ENCODE measurements at regions not wholly inside any gene's neighbourhood (a gene's known extent, or its start where the extent isn't known, plus 50 kb on each side); places are given as distances from the start of the nearest gene placed in this dataset.
"Not testable (repeated sequence)": the region's sequence is repeated elsewhere in the genome, so short reads cannot be mapped to it uniquely, and the experiment has no call there.

DNA sequence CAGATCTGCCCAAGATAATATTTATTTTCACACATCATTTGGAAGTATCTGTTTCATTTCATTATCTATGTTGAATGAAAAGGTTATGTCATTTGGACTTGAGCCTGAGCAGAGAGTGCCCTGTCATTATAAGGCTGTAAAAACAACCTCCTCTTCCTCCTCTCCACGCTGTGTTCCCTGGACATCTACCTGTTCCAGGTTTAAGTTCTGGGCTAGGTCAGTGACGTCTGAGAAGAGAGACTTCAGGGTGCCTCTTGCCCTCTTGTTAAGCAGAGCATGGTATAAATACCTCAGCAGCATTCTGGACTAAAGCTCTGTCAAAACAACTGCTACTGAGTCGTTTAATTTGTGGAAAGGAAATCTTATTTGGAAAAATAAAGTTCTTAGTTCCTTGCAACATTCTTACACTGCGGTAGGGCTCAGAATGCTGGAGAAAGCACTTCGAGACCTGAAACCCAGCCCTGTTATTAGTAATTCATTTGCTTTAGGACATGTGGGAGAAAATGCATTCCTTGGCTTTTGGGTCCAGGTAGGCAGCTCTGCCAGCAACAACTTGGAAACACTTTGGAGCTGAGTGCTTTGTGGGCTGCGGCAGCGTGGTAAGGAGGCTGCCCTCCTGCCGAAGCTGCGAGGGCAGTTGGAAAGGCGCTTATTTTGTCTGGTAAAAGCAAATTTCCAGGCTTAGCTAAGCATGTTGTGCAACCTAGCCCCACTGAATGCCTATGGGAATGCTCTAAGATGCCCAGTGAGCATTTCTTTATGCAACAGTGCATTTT lies 91.8 kb upstream of the NEDD4L start:
- no peak for DNase-seq

DNA sequence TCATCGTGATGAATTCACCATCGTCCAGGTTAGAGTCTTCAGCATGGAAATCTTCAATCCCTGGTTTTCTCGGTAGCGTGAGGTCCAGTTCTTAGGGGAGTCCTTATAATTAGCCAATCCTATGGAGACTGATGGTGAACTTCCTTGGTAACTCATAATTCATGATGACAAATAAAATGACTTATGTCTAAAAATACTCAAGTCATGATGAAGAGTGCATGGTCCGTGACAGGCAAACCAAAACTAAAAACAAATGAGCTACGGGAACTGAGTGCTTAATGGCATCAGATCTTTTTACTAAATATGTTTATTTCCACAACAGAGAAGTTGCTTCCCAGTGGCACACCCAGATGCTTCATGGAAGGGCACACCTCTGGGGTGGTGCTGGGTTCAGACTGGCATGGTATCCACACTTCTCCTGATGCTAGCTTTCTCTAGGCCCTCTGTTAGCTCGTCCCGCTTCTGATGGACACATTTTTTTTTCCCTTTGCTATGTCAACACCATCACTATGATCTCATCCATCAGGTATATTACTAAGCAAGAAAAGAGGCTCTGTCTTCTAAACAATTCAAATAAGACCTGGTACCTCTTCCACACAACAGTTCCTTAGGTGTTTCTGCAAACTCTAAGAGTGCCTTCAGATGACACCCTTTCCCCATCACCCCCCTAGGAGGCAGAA lies 92.8 kb upstream of the NEDD4L start:
- DNase-seq = no peak

DNA sequence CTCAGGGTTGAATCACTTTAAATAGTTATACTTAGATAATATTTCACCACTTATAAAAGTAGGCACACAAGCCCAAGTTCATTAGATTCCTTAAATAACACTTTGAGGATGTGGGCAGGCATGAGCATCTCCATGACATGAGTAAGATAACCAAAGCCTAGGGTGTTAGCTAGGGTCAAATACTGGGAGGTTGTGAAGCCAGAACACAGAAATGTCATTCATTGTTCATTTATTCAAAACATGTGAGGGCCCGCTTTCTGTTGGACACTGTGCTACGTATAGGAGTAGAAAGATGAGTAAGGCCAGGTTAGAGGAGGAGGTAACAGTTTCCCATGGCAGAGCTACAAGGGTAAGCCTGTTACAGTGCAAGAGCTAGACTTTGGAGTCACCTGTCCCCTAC lies 93.5 kb upstream of the NEDD4L start:
- DNase-seq = no peak

DNA sequence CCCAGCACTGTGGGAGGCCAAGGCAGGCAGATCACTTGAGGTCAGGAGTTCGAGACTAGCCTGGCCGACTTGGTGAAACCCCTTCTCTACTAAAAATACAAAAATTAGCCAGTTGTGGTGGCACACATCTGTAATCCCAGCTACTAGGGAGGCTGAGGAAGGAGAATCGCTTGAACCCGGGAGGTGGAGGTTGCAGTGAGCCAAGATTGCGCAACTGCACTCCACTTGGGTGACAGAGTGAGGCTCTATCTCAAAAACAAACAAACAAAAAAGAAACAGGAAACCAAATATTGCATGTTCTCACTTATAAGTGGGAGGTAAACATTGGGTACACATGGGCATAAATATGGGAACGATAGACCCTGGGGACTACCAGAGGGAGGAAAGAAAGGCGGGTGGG lies 94.7 kb upstream of the NEDD4L start:
- not testable (repeated sequence) for DNase-seq

DNA sequence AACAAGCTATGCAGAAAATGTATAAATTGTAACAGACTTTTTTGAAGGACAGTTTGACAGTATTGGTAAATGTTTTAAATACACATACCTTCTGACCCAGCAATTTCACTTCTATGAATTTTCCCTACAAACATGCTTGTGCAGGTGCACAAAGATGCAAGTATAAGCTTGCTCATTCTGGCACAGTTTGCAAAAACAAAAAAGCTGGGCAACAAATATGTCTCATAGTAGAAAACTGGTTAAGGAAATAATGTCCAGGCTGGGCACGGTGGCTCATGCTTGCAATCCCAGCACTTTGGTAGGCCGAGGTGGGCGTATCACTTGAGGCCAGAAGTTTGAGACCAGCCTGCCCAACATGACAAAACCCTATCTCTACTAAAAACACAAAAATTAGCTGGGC lies 96.9 kb upstream of the NEDD4L start:
- DNase-seq = no peak

DNA sequence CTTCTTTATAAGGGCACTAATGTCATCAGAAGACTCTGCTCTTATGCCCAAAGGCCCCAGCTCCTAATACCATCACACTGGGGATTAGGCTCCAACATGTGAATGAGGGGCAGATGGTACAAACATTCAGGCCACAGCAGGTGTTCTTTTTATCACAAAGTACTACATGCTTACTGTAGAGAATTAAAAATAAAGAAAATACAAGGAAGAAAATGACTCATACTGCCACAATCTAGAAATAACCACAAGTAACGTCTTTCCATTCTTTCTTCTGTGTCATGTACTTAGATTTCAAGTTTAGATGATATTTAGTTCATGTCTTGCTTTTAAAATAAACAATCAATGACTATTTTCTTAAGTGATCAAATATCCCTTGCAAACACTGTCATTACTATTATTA lies 100.3 kb upstream of the NEDD4L start:
- no peak for DNase-seq

DNA sequence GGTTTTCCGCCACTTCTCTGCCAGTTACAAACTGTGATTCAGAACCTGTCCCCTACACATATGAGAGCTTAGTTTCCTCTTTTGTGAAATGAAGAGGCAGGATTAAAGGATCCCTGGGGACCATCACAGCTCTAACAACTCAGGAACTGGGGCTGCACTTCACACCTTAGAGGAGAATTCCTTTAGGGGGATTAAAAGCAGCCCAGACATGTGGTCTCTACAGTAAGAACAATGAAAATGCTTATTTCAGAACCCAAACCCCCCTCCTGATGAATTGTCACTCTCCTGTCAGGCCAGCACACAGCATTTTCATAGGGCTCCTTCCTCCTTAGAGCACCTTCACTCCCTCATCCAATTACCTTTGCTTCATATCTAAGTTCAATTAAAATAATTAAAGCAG lies 101.5 kb upstream of the NEDD4L start:
- no peak for DNase-seq

DNA sequence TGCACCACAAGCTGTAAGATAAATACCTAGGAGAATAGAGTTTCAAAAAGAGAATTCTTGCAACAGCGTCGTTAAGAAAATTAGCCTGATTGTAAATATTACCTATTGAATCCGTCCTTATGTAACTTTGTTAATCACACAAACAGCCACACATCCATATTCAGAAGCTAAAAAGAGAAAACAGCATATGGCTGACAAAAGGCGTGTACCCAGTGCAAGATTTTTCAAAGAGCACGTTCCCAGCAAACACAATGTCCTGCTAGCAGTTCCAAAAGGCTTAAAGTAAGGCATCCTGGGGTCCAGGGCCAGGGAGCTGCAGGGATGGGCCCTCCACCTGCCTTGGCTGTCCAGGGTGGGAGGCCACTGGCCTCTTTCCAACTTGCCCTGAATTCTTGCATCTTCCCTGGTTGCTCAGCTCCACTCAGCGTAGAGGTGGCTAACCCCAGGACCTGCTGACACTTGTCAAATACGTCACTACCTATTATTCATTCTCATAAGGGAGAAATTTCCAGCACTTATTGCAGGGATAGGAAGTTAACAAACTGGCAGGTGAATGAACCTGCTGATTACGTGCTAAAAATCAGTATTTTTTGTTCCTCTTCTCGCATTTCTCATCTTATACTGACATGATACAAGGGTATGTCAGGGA lies 102.1 kb upstream of the NEDD4L start:
- no peak for DNase-seq

DNA sequence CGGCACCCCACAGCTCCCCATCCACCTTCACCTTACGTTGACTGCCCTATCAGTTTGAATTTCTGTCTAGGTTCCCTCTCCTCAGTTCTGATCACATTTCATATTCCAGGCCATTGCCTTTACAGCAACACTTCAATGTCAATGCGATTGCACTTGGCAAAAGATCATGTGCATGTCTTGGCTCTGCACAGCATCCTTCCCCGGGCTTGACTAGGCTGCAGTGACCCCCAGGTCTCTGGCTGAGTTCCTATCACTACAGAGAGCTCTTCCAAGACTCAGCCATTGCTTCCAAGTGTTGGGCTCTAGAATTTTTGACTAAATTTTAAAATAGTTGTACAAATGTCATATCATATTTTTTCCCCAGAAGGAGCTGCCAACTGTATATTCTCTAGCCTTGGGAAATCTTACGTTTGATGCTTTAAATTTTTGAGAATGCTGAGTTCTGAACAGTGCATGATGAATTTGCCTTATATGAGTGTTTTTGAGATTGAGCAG lies 103.8 kb upstream of the NEDD4L start:
- no peak for DNase-seq

DNA sequence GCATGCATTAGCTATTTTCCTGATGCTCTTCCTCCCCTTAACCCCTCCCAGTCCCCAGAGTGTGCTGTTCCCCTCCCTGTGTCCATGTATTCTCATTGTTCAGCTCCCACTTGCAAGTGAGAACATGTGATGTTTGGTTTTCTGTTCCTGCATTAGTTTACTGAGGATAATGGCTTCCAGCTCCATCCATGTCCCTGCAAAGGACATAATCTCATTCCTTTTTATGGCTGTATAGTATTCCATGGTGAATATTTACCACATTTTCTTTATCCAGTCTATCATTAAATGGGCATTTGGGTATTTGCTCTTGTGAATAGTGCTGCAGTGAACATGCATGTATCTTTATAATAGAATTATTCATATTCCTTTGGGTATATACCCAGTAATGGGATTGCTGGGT lies 109.7 kb upstream of the NEDD4L start:
- DNase-seq = not testable (repeated sequence)

DNA sequence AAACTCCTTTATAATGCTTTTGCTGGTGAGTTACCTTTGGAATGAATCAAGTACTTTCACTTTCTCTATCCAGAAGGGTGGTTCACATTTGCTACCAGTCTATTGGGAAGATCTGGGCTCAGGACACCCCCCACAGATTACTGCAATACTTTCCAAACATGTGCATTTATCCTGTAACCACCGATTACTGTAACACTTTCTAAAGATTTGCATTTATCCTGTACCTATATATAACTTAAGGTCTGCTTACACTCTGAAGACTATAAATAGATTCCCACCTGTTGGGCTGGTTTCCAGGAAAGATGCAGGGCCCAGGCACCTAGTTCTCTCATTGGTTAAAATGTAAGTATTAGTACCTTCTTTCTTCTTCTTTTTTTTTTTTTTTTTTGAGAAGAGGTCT lies 113.0 kb upstream of the NEDD4L start:
- DNase-seq = no peak

DNA sequence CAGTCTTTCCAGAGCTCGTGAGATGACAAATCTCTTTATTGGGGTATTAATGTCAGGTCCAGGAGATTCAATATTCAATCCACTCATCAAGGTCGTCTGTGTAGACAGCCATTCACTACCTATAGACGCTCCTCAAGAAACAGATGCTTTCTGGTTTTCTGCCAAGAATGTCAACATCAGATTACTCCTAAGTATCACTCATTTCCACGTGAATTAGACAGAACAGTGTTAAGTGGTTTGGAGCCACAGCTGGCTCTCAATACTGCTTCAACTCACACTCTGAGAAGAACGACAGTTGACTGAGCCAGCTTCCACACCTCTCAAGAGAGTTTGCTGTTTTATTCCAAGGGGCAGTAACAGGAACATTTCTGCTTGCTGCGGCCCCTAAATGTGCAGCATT lies 113.5 kb upstream of the NEDD4L start:
- DNase-seq = no peak

DNA sequence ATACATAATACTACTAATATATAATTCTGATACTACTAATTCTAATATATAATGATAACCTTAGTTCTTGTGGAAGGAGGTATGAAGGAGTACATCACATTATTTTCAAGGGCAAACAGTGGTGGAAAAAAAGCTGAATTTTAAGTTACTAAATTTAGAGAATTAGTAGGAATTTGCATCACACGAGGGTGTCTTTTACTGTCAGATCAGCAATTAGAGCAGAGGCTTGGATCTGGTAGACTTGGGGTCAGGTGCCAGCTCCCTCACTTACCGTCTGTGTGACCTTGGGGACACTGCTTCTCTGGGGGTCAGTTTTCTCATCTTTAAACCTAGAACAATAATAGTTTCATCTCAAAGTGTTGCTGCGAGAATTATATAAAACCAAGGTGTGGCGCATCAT lies 114.1 kb upstream of the NEDD4L start:
- no peak for DNase-seq

DNA sequence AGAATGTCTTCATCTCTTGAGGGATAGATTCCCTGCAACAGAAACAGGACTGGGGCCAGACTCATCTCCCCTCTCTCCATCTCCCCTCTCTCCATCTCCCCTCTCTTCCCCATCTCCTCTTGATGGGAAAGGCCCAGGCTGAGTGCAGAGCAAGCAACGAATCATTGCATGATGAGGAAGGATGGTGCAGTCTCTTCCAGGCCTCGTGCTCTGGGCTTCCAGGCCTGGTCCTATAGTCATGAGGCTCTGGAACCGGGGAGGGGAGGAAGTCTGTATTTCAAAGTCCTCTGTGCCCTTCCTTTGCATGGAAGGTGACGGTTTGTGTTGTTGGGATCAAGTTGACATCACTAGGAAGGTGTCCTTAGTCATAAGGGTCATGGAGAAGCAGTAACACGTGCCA lies 115.6 kb upstream of the NEDD4L start:
- DNase-seq = no peak

DNA sequence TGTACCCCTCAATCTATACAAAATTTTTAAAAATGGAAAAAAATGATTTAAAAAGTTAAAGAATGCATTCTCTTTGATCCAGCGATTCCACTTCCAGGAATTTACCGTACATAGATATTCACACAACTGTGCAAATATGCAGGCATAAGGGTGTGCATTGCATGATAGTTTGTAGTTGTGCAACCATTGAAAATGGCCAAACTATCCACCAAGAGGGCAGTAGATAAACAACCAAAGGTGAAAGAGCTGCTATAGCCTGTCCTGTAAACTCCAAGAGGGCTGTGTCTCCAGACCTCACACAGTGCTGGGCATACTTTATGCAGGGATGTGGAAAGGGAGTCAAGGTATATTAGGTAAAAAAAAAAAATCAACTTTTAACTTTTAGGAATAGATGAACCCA lies 116.5 kb upstream of the NEDD4L start:
- no peak for DNase-seq

DNA sequence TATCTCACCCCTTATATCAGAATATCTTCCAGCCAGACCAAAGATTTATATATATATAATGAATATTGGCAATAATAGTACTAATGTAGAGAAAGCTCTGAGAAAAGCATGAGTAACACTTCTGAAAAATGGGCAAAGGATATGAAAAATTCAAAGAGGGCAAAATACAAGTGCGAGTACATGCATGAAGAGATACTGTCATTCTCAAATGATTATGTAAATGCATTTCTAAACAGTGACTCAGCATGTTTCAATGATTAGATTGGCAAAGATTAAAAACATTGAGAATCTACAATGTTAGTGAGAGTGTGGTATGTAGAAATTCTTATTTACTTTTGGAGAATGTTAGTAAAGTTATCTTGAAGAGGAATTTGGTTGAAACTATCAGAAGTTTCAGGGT lies 118.3 kb upstream of the NEDD4L start:
- DNase-seq = no peak

DNA sequence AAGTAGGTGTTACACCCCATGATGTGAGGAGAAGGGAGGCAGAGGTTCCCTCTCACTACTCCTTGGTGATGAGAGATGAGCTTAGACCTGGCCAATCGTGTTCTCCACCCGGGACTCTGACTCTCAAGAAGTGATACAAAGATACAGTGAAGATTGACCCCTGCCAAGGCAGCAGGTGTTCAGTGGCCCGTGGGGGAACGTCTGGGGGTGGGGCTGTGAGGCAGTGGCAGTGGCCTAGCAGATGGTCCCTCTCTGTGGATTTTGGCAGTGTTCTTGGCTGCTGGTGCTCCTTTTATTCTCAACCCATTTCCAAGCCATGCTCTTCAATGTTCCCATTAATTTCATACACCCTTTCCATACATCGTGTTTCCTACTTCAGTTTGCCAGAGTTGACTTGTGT lies 120.4 kb upstream of the NEDD4L start:
- DNase-seq = no peak

DNA sequence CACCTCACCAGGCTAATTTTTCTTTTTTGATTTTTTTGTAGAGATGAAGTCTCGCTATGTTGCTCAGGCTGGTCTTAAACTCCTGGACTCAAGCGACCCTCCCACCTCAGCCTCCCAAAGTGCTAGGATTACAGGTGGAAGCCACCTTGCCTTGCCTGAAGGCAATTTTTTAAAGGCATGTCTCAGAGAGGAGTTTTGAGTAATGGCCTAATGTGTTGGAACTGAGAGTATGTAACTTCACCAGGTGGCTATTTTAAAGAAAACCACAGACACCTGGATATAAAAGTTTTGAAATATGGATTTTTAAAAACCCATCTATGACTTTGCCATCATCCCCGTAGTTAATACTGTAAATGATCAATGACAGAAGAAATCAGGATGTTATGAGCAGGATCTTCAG lies 119.8 kb upstream of the ATP8B1 start:
- no peak for DNase-seq

DNA sequence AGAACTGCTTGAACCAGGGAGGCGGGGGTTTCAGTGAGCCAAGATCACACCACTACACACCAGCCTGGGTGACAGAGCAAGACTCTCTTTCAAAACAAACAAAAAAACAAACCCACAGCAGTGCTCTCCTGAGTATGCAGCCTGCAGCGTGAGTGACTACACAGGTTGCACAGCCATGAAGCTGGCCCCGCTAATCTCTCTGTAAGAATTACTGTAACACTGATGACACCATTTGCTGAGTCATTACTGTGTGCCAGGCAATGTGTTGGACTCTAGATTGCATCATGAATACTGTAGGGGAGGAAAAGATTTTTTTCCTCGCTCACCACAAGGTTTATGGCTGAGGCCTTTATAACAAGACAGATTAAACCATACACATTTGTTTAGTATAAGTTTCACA lies 118.6 kb upstream of the ATP8B1 start:
- peak; percentile 51 to 57 for DNase-seq

DNA sequence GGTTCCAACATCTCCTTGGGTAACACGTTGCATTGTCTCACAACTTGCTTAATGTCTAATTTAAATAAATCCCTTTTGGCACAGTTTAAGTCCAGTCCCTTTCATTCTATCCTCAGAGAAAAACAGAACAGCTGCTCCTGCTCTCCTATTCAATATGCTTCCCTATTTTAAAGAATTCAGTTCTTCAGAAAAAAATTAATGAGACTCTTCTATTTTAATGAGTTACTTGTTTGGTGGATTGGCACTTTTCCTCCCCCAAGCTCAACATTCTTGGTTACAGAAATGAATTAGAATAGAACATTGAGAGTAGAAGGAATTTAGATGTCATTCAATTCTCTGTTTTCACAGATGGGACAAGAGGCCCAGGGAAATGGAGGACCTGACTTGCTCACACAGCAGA lies 116.9 kb upstream of the ATP8B1 start:
- DNase-seq = no peak

DNA sequence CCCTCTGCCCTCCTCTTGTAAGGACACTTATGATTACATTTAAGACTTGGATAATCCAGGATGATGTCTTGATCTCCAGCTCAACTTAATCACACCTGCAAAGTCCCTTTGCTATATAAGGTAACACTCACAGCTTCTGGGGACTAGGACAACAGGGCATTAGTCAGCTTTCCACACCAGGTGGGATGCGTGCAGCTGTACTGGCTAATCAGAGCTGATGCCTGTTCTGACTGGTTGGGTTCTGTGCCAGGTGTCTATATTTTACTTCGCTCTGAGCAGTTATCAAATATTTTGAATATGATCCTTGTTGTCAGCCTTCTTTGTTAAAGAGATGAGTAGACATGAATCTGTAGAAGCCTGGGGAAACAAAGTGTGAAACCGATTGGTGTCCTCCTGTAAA lies 115.5 kb upstream of the ATP8B1 start:
- no peak for DNase-seq

DNA sequence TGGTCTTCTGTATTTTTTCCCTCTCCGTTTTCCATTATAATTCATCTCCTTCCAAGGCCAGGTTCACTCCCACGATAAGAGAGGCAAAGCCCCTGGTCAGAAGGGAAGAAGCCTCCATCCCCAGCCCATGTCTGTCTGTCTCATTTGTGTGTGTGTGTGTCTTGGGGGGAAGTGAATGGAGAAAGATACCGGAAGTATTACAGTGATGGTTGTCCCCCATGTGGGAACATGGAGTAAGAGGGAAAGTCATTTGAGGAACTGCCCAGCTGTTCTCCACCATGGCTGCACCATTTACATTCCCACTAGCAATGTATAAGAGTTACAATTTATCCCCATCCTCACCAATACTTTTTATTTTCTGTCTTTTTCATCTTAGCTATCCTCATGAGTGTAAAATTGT lies 113.6 kb upstream of the ATP8B1 start:
- DNase-seq = peak; percentile 47 to 63

DNA sequence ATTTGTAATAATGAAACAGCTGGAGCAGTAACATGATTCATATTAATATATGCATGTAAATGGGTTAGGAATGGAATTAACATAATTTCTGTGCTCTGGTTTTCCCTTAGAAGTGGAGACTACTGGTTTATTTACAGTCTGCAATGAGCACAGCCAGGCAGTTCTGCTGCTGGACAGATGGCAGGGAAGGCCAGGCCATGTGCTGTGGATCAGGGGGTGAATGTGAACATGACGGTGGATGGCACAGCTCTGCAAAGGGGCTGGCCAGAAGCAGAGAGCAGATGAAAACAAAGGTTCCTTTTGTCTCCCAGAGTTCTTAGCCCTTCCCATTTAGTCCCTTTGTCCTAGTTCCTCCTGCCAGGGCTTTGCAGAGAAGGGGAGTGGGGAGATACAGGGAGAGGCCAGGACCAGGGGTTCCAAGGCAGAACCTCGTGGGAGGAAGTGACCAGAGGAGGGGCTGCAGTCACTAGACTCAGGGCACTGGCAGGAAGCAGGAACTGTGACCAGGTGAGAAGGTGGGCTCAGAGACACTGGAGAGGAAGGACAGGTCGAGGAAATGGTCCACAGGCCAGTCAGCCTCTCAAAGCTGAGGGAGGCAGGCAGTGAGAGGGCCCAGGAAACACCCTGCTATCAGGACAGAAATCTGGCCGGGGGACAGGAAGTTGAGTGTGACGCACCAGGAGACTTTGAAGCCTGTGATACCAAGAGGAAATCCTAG lies 112.9 kb upstream of the ATP8B1 start:
- no peak for DNase-seq
